ENCODE measurements at regions not wholly inside any gene's neighbourhood (a gene's known extent, or its start where the extent isn't known, plus 50 kb on each side); places are given as distances from the start of the nearest gene placed in this dataset.

GRCh38 chr2:143909577-143910353 is 610.2 kb downstream of the ZEB2 start:
- CTCF ChIA-PET = no interaction called here
- POLR2A ChIA-PET = no interaction called here

- CTCF ChIA-PET = no interaction called here
Observed at GRCh38 chr2:143908843-143909242, 611.1 kb downstream of the ZEB2 start.

GRCh38 chr2:143907801-143908200 is 612.1 kb downstream of the ZEB2 start:
- CTCF ChIA-PET = interaction anchor here (0.7 kb wide), 1 partner anchor 171 kb away, joined by 5 read pairs; no protein-coding TSS in a partner anchor
- POLR2A ChIA-PET = no interaction called here

More at GRCh38 chr2:143908843-143909242, 611.1 kb downstream of the ZEB2 start:
- POLR2A ChIA-PET = no interaction called here

- ChIA-PET POLR2A (no interaction called here), CTCF (no interaction called here)
Observed at GRCh38 chr2:143906850-143907249, 613.1 kb downstream of the ZEB2 start.

GRCh38 chr2:143905587-143905986 is 614.3 kb downstream of the ZEB2 start:
- ChIA-PET CTCF (no interaction called here), POLR2A (no interaction called here)

GRCh38 chr2:143903172-143903856 is 616.6 kb downstream of the ZEB2 start:
- POLR2A ChIA-PET = interaction anchor here (0.5 kb wide), 1 partner anchor 568 kb away, joined by 4 read pairs; no protein-coding TSS in a partner anchor
- CTCF ChIA-PET = no interaction called here

GRCh38 chr2:143901185-143901842 is 618.6 kb downstream of the ZEB2 start:
- CTCF ChIA-PET = no interaction called here
- POLR2A ChIA-PET = no interaction called here

- POLR2A ChIA-PET = no interaction called here
- CTCF ChIA-PET = no interaction called here
Observed at GRCh38 chr2:143899987-143900386, 619.9 kb downstream of the ZEB2 start.

- POLR2A ChIA-PET = no interaction called here
- CTCF ChIA-PET = interaction anchor here (0.6 kb wide), 1 partner anchor 533 kb away, joined by 3 read pairs; no protein-coding TSS in a partner anchor
Observed at GRCh38 chr2:143893371-143893770, 626.5 kb downstream of the ZEB2 start.

- CTCF ChIA-PET = no interaction called here
- POLR2A ChIA-PET = no interaction called here
Observed at GRCh38 chr2:143891879-143892308, 628.0 kb downstream of the ZEB2 start.

GRCh38 chr2:143890798-143891197 is 629.1 kb downstream of the ZEB2 start:
- ChIA-PET CTCF (interaction anchor here (0.5 kb wide), 1 partner anchor 234 kb away, joined by 3 read pairs; no protein-coding TSS in a partner anchor), POLR2A (no interaction called here)

GRCh38 chr2:143889216-143889615 is 630.7 kb downstream of the ZEB2 start:
- CTCF ChIA-PET = no interaction called here
- POLR2A ChIA-PET = no interaction called here

GRCh38 chr2:143885461-143885860 is 634.5 kb downstream of the ZEB2 start:
- POLR2A ChIA-PET = no interaction called here
- CTCF ChIA-PET = no interaction called here

GRCh38 chr2:143881246-143881645 is 638.7 kb downstream of the ZEB2 start:
- ChIA-PET CTCF (no interaction called here), POLR2A (no interaction called here)

GRCh38 chr2:143877876-143878530 is 641.9 kb downstream of the ZEB2 start:
- POLR2A ChIA-PET = no interaction called here
- CTCF ChIA-PET = no interaction called here

GRCh38 chr2:143877056-143877455 is 642.9 kb downstream of the ZEB2 start:
- CTCF ChIA-PET = no interaction called here
- POLR2A ChIA-PET = no interaction called here

- ChIA-PET POLR2A (no interaction called here), CTCF (no interaction called here)
Observed at GRCh38 chr2:143875295-143876233, 644.4 kb downstream of the ZEB2 start.

GRCh38 chr2:143873886-143874285 is 646.0 kb downstream of the ZEB2 start:
- CTCF ChIA-PET = no interaction called here

GRCh38 chr2:143870696-143871095 is 649.2 kb downstream of the ZEB2 start:
- ChIA-PET CTCF (no interaction called here), POLR2A (no interaction called here)

More at GRCh38 chr2:143873886-143874285, 646.0 kb downstream of the ZEB2 start:
- POLR2A ChIA-PET = no interaction called here
